SJCRH30 (cell line): ENCODE measurements at regions not wholly inside any gene's neighbourhood (a gene's known extent, or its start where the extent isn't known, plus 50 kb on each side); places are given as distances from the start of the nearest gene placed in this dataset.
"Not testable (repeated sequence)": the region's sequence is repeated elsewhere in the genome, so short reads cannot be mapped to it uniquely, and the experiment has no call there.

Experiments used
- DNase-seq, 2 experiments: peaks; one replicate each; pipeline ENCODE4 v3.0.0-alpha.2; 2015 to 2020
- H3K27ac ChIP-seq: fragments of 250-450 bp; sonication (Bioruptor Pico); 2 replicates; pipeline ENCODE4 v1.5.1; 2020; ENCODE audit warnings: mild to moderate bottlenecking, moderate library complexity
- H3K27me3 ChIP-seq: fragments of 250-450 bp; sonication (Bioruptor Pico); 2 replicates; pipeline ENCODE4 v1.5.1; 2020; ENCODE audit warnings: mild to moderate bottlenecking, moderate library complexity
- H3K36me3 ChIP-seq: fragments of 250-450 bp; sonication (Bioruptor Pico); 2 replicates; pipeline ENCODE4 v1.5.1; 2020; ENCODE audit warnings: mild to moderate bottlenecking, moderate library complexity
- H3K4me1 ChIP-seq: fragments of 250-450 bp; sonication (Bioruptor Pico); 2 replicates; pipeline ENCODE4 v1.5.1; 2020; ENCODE audit warnings: mild to moderate bottlenecking, moderate library complexity
- H3K4me3 ChIP-seq: fragments of 250-450 bp; sonication (Bioruptor Pico); 2 replicates; pipeline ENCODE4 v1.5.1; 2020; ENCODE audit warnings: mild to moderate bottlenecking, moderate library complexity
- H3K9me3 ChIP-seq: fragments of 250-450 bp; sonication (Bioruptor Pico); replicated peaks from 2 replicates; pipeline ENCODE4 v1.5.1; 2020; ENCODE audit warnings: mild to moderate bottlenecking, moderate library complexity

GRCh38 chr6:37580176-37580955 is 80.7 kb upstream of the CCDC167 start:
- no peaks in the 10 kb centered on the region for H3K36me3 ChIP-seq
- H3K27me3 ChIP-seq = no peaks in the 10 kb centered on the region; the same call in 1 of the 2 replicates
- no peak for DNase-seq
- no peak overlapping the region for H3K27ac ChIP-seq
- H3K4me1 ChIP-seq = peaks cover 15% of the 10 kb centered on the region
- H3K9me3 ChIP-seq = no peaks in the 10 kb centered on the region
- H3K4me3 ChIP-seq = no peak overlapping the region

GRCh38 chr6:37579444-37580067 is 79.9 kb upstream of the CCDC167 start:
- no peak overlapping the region for H3K4me3 ChIP-seq
- no peaks in the 10 kb centered on the region for H3K36me3 ChIP-seq
- no peak for DNase-seq
- no peak overlapping the region for H3K27ac ChIP-seq
- no peaks in the 10 kb centered on the region for H3K9me3 ChIP-seq
- H3K27me3 ChIP-seq = no peaks in the 10 kb centered on the region
- H3K4me1 ChIP-seq = peaks cover 15% of the 10 kb centered on the region

- DNase-seq = no peak
- no peaks in the 10 kb centered on the region for H3K27me3 ChIP-seq
- H3K9me3 ChIP-seq = no peaks in the 10 kb centered on the region
- no peaks in the 10 kb centered on the region for H3K36me3 ChIP-seq
- no peak overlapping the region for H3K4me3 ChIP-seq
- peaks cover 15% of the 10 kb centered on the region for H3K4me1 ChIP-seq
- no peak overlapping the region for H3K27ac ChIP-seq
Observed at GRCh38 chr6:37578104-37578503, 78.4 kb upstream of the CCDC167 start.

GRCh38 chr6:37576336-37576737 is 76.6 kb upstream of the CCDC167 start:
- Histone ChIP-seq H3K4me1 (peaks cover 15% of the 10 kb centered on the region), H3K4me3 (no peak overlapping the region), H3K27ac (no peak overlapping the region), H3K27me3 (peaks cover 8% of the 10 kb centered on the region; the same call in 1 of the 2 replicates), H3K9me3 (no peaks in the 10 kb centered on the region), H3K36me3 (no peaks in the 10 kb centered on the region)
- peak; percentile 34 to 51 for DNase-seq

- H3K9me3 ChIP-seq = no peaks in the 10 kb centered on the region
- H3K4me1 ChIP-seq = peaks cover 15% of the 10 kb centered on the region
- DNase-seq = no peak
- peaks cover 17% of the 10 kb centered on the region for H3K27me3 ChIP-seq
- H3K4me3 ChIP-seq = no peak overlapping the region
- H3K27ac ChIP-seq = no peak overlapping the region
- no peaks in the 10 kb centered on the region for H3K36me3 ChIP-seq
Observed at GRCh38 chr6:37575221-37575620, 75.5 kb upstream of the CCDC167 start.

GRCh38 chr6:37572334-37572733 is 72.6 kb upstream of the CCDC167 start:
- no peak for DNase-seq
- Histone ChIP-seq H3K36me3 (no peaks in the 10 kb centered on the region), H3K4me3 (no peak overlapping the region), H3K9me3 (no peaks in the 10 kb centered on the region), H3K4me1 (peaks cover 12% of the 10 kb centered on the region), H3K27ac (no peak overlapping the region), H3K27me3 (peaks cover 17% of the 10 kb centered on the region)

GRCh38 chr6:37570482-37571133 is 70.9 kb upstream of the CCDC167 start:
- Histone ChIP-seq H3K27ac (no peak overlapping the region), H3K4me3 (no peak overlapping the region), H3K27me3 (peaks cover 18% of the 10 kb centered on the region), H3K9me3 (no peaks in the 10 kb centered on the region), H3K4me1 (no peaks in the 10 kb centered on the region), H3K36me3 (no peaks in the 10 kb centered on the region)
- no peak for DNase-seq

- no peak overlapping the region for H3K4me3 ChIP-seq
- no peak for DNase-seq
- no peak overlapping the region for H3K27ac ChIP-seq
- H3K27me3 ChIP-seq = peaks cover 22% of the 10 kb centered on the region
- H3K36me3 ChIP-seq = no peaks in the 10 kb centered on the region
- H3K9me3 ChIP-seq = no peaks in the 10 kb centered on the region
- no peaks in the 10 kb centered on the region for H3K4me1 ChIP-seq
Observed at GRCh38 chr6:37569743-37570481, 70.2 kb upstream of the CCDC167 start.

GRCh38 chr6:37569317-37569716 is 69.6 kb upstream of the CCDC167 start:
- DNase-seq = no peak
- H3K9me3 ChIP-seq = no peaks in the 10 kb centered on the region
- H3K27me3 ChIP-seq = peaks cover 28% of the 10 kb centered on the region
- no peak overlapping the region for H3K27ac ChIP-seq
- no peak overlapping the region for H3K4me3 ChIP-seq
- no peaks in the 10 kb centered on the region for H3K36me3 ChIP-seq
- H3K4me1 ChIP-seq = no peaks in the 10 kb centered on the region

GRCh38 chr6:37566950-37567349 is 67.3 kb upstream of the CCDC167 start:
- H3K36me3 ChIP-seq = no peaks in the 10 kb centered on the region
- H3K4me3 ChIP-seq = no peak overlapping the region
- no peaks in the 10 kb centered on the region for H3K4me1 ChIP-seq
- H3K27me3 ChIP-seq = peaks cover 29% of the 10 kb centered on the region
- DNase-seq = no peak
- no peaks in the 10 kb centered on the region for H3K9me3 ChIP-seq
- H3K27ac ChIP-seq = no peak overlapping the region

GRCh38 chr6:37566111-37566949 is 66.6 kb upstream of the CCDC167 start:
- H3K27me3 ChIP-seq = peaks cover 25% of the 10 kb centered on the region
- H3K4me1 ChIP-seq = no peaks in the 10 kb centered on the region; the same call in 1 of the 2 replicates
- H3K36me3 ChIP-seq = no peaks in the 10 kb centered on the region
- H3K4me3 ChIP-seq = peak overlapping the region; percentile 33
- peak; percentile 51 to 70 for DNase-seq
- H3K9me3 ChIP-seq = no peaks in the 10 kb centered on the region
- H3K27ac ChIP-seq = no peak overlapping the region

- Histone ChIP-seq H3K4me1 (peaks cover 3% of the 10 kb centered on the region; the same call in 1 of the 2 replicates), H3K9me3 (no peaks in the 10 kb centered on the region), H3K27ac (no peak overlapping the region), H3K4me3 (peak overlapping the region; percentile 33), H3K27me3 (peaks cover 17% of the 10 kb centered on the region), H3K36me3 (no peaks in the 10 kb centered on the region)
- DNase-seq = peak; percentile 31 to 51
Observed at GRCh38 chr6:37565267-37566110, 65.8 kb upstream of the CCDC167 start.

- not testable (repeated sequence) for H3K36me3 ChIP-seq, H3K27ac ChIP-seq, H3K9me3 ChIP-seq, H3K4me3 ChIP-seq, DNase-seq
- Histone ChIP-seq H3K27me3 (peaks cover 17% of the 10 kb centered on the region; the same call in 1 of the 2 replicates), H3K4me1 (peaks cover 23% of the 10 kb centered on the region)
Observed at GRCh38 chr6:37562926-37563288, 63.2 kb upstream of the CCDC167 start.
